Liver (tissue), 3 donors: ENCODE measurements at regions not wholly inside any gene's neighbourhood (a gene's known extent, or its start where the extent isn't known, plus 50 kb on each side); places are given as distances from the start of the nearest gene placed in this dataset.

Experiments
- RXRA ChIP-seq, 2 donors: IDR thresholded peaks; 2 replicates each; pipeline ENCODE4 v1.6.1; 2017 to 2018; ENCODE audit warnings: antibody characterized with exemption in 2 of 2, mild to moderate bottlenecking in 1 of 2
- TF ChIP-seq, protein P1 (sequence below): fragments of 150-350 bp; IDR thresholded peaks from 2 replicates; pipeline ENCODE4 v1.5.1; 2017; ENCODE audit warnings: improper control_type of control experiment, low read depth, low read length; ENCODE audit not compliant: missing input control
- donor health status: healthy.
- donor health status: healthy.

DNA sequence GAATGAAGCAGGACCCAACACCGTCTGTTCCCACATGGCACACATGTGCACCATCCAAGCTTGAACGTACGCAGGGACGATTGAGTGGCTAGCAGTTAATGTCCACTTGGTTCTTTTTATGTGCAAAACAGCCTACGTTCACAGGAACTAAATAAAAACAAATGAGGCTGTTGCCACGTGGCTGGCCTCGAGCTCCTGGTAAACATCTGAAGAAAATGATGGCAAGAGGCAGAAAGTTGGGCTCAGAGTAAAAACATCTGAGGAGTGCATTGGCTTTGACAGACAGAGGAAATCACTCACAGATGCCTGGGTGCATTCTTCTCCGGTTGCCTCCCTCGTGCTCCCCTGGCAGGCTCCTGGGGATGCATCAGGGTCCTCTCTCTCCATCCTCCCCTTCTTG is 177.9 kb downstream of the NRP2 start:
- no peak for TF ChIP-seq RXRA (IDR thresholded peaks at IDR 0.05)
- TF ChIP-seq, protein P1, sequence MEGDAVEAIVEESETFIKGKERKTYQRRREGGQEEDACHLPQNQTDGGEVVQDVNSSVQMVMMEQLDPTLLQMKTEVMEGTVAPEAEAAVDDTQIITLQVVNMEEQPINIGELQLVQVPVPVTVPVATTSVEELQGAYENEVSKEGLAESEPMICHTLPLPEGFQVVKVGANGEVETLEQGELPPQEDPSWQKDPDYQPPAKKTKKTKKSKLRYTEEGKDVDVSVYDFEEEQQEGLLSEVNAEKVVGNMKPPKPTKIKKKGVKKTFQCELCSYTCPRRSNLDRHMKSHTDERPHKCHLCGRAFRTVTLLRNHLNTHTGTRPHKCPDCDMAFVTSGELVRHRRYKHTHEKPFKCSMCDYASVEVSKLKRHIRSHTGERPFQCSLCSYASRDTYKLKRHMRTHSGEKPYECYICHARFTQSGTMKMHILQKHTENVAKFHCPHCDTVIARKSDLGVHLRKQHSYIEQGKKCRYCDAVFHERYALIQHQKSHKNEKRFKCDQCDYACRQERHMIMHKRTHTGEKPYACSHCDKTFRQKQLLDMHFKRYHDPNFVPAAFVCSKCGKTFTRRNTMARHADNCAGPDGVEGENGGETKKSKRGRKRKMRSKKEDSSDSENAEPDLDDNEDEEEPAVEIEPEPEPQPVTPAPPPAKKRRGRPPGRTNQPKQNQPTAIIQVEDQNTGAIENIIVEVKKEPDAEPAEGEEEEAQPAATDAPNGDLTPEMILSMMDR, result no peak
